22Rv1 (cell line): ENCODE measurements at regions not wholly inside any gene's neighbourhood (a gene's known extent, or its start where the extent isn't known, plus 50 kb on each side); places are given as distances from the start of the nearest gene placed in this dataset.

Source experiments
- ZFX ChIP-seq: fragments of 450-650 bp; IDR thresholded peaks from 2 replicates; pipeline ENCODE4 v1.6.1; 2017; ENCODE audit warnings: antibody characterized with exemption, borderline replicate concordance
- TF ChIP-seq, protein P1 (sequence below): fragments of 450-650 bp; IDR thresholded peaks from 2 replicates; pipeline ENCODE4 v1.5.1; 2017; ENCODE audit warnings: mild to moderate bottlenecking

- TF ChIP-seq, protein P1, sequence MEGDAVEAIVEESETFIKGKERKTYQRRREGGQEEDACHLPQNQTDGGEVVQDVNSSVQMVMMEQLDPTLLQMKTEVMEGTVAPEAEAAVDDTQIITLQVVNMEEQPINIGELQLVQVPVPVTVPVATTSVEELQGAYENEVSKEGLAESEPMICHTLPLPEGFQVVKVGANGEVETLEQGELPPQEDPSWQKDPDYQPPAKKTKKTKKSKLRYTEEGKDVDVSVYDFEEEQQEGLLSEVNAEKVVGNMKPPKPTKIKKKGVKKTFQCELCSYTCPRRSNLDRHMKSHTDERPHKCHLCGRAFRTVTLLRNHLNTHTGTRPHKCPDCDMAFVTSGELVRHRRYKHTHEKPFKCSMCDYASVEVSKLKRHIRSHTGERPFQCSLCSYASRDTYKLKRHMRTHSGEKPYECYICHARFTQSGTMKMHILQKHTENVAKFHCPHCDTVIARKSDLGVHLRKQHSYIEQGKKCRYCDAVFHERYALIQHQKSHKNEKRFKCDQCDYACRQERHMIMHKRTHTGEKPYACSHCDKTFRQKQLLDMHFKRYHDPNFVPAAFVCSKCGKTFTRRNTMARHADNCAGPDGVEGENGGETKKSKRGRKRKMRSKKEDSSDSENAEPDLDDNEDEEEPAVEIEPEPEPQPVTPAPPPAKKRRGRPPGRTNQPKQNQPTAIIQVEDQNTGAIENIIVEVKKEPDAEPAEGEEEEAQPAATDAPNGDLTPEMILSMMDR: no peak
- no peak for TF ChIP-seq ZFX
These were observed 369.9 kb downstream of the FSIP2 start for GRCh38 chr2:186108470-186108869.
